Adrenal gland (tissue), 5 donors: ENCODE measurements at regions not wholly inside any gene's neighbourhood (a gene's known extent, or its start where the extent isn't known, plus 50 kb on each side); places are given as distances from the start of the nearest gene placed in this dataset.

Source experiments
- CTCF ChIP-seq, 6 experiments: fragments of 450-650 bp in 4 of 6; fragments of 200-600 bp in 2 of 6; sonication (generic) in 1 of 6; IDR thresholded peaks; 1 replicate in 5 of 6; 2 replicates in 1 of 6; pipeline versions ENCODE4 v1.5.1 to v1.8.0; 2016 to 2021; ENCODE audit warnings: antibody characterized with exemption in 6 of 6, mild to moderate bottlenecking in 2 of 6, moderate library complexity in 1 of 6
- POLR2A ChIP-seq, 2 donors: fragments of 450-650 bp; IDR thresholded peaks; one replicate each; pipeline ENCODE4 v1.6.1; 2017; ENCODE audit warnings: antibody characterized with exemption in 2 of 2, mild to moderate bottlenecking in 2 of 2, moderate library complexity in 1 of 2
- donor health status: DM: no; HTN: no; CAD: no.

GRCh38 chr18:38956068-38956467 lies 1390.5 kb upstream of the CELF4 start:
- no peak for TF ChIP-seq POLR2A (IDR thresholded peaks at IDR 0.05)
- TF ChIP-seq CTCF (IDR thresholded peaks at IDR 0.05) = no peak
